B cell (primary cell): ENCODE measurements at regions not wholly inside any gene's neighbourhood (a gene's known extent, or its start where the extent isn't known, plus 50 kb on each side); places are given as distances from the start of the nearest gene placed in this dataset.

Source experiments
- ATAC-seq: fragments of 200-7000 bp; cut with Tn5 transposase; one replicate; pipeline ENCODE4 v1.10.0; 2021; ENCODE audit warnings: low read depth, mild to moderate bottlenecking, moderate number of reproducible peaks, moderate library complexity
- CTCF ChIA-PET: fragments of 350-600 bp; sonication (Branson Sonifier 250); formaldehyde crosslinking; loops from one replicate; lab custom pipeline; 2021; ENCODE audit warnings: antibody characterized with exemption, inconsistent platforms; lab: Charles Lee
- POLR2A ChIA-PET: fragments of 350-600 bp; sonication (Branson Sonifier 250); formaldehyde crosslinking; loops from one replicate; lab custom pipeline; 2021; ENCODE audit warnings: antibody characterized with exemption; lab: Charles Lee
- DNase-seq: peaks from one replicate; pipeline ENCODE4 v3.0.0; 2013
- H2AFZ ChIP-seq: 2 replicates; pipeline ENCODE4 v1.6.1; 2012; ENCODE audit warnings: mild to moderate bottlenecking, low read depth, low read length; ENCODE audit not compliant: insufficient read depth, poor library complexity, severe bottlenecking
- H3K27ac ChIP-seq, 2 donors: 1 replicate in 1 of 2; 2 replicates in 1 of 2; pipeline ENCODE4 v1.5.1; 2012 to 2013; ENCODE audit warnings: low read length in 2 of 2, mild to moderate bottlenecking in 2 of 2, moderate library complexity in 1 of 2
- H3K27me3 ChIP-seq, 4 experiments: fragments of 200-600 bp in 1 of 4; sonication (generic) in 1 of 4; replicated peaks in 1 of 4; 1 replicate in 2 of 4; 2 replicates in 2 of 4; pipeline versions ENCODE4 v1.6.1 to v1.7.0; 2013 to 2016; ENCODE audit warnings: low read length in 3 of 4, mild to moderate bottlenecking in 2 of 4, mixed read lengths in 1 of 4, moderate library complexity in 1 of 4; ENCODE audit not compliant: insufficient read depth in 4 of 4, control insufficient read depth in 3 of 4; ENCODE audit errors: control extremely low read depth in 1 of 4
- H3K36me3 ChIP-seq, 2 experiments: replicated peaks in 1 of 2; 1 replicate in 1 of 2; 2 replicates in 1 of 2; pipeline versions ENCODE4 v1.6.1 to v1.7.1; 2013; ENCODE audit warnings: low read length in 1 of 2; ENCODE audit not compliant: insufficient read depth in 2 of 2, control insufficient read depth in 1 of 2; ENCODE audit errors: control extremely low read depth in 1 of 2, extremely low read depth in 1 of 2
- H3K4me1 ChIP-seq, 2 donors: fragments of 200-600 bp in 1 of 2; sonication (generic) in 1 of 2; 1 replicate in 1 of 2; 2 replicates in 1 of 2; pipeline versions ENCODE4 v1.5.1 to v1.6.1; 2013 to 2017; ENCODE audit warnings: low read length in 2 of 2; ENCODE audit not compliant: control insufficient read depth in 2 of 2, insufficient read depth in 2 of 2
- H3K4me2 ChIP-seq: replicated peaks from 2 replicates; pipeline ENCODE3; 2012; ENCODE audit warnings: mild to moderate bottlenecking, low read depth, low read length; ENCODE audit not compliant: poor library complexity, severe bottlenecking
- H3K4me3 ChIP-seq, 5 experiments: fragments of 200-600 bp in 1 of 5; sonication (generic) in 1 of 5; 1 replicate in 3 of 5; 2 replicates in 2 of 5; pipeline versions ENCODE4 v1.5.1 to v1.7.0; 2011 to 2016; ENCODE audit warnings: low read length in 4 of 5, mild to moderate bottlenecking in 4 of 5, low read depth in 2 of 5, control low read depth in 1 of 5, moderate library complexity in 1 of 5; ENCODE audit not compliant: insufficient read depth in 1 of 5; ENCODE audit errors: control extremely low read depth in 1 of 5, extremely low read depth in 1 of 5
- H3K79me2 ChIP-seq: fragments of 200-600 bp; sonication (generic); one replicate; pipeline ENCODE4 v1.6.0; 2016; ENCODE audit warnings: low read length; ENCODE audit not compliant: control insufficient read depth, insufficient read depth
- H3K9ac ChIP-seq: fragments of 200-600 bp; sonication (generic); 2 replicates; pipeline ENCODE4 v1.6.1; 2017; ENCODE audit warnings: mild to moderate bottlenecking, low read length, moderate library complexity
- H3K9me3 ChIP-seq, 3 donors: one replicate each; pipeline versions ENCODE4 v1.6.1 to v1.7.1; 2013; ENCODE audit warnings: low read length in 2 of 3; ENCODE audit not compliant: control insufficient read depth in 2 of 3, insufficient read depth in 1 of 3; ENCODE audit errors: control extremely low read depth in 1 of 3
- H4K20me1 ChIP-seq: 2 replicates; pipeline ENCODE4 v1.6.0; 2012; ENCODE audit warnings: mild to moderate bottlenecking, low read length; ENCODE audit not compliant: insufficient read depth, control insufficient read depth, poor library complexity, severe bottlenecking
- H3K27ac Mint-ChIP-seq: one replicate; pipeline ENCODE4 v1.8.0; 2021; ENCODE audit warnings: mixed read lengths
- H3K27me3 Mint-ChIP-seq: one replicate; pipeline ENCODE4 v1.8.0; 2021; ENCODE audit warnings: mixed read lengths
- H3K4me1 Mint-ChIP-seq: one replicate; pipeline ENCODE4 v1.8.0; 2021; ENCODE audit warnings: mixed read lengths
- H3K4me3 Mint-ChIP-seq: one replicate; pipeline ENCODE4 v1.8.0; 2021; ENCODE audit warnings: mixed read lengths
- H3K9me3 Mint-ChIP-seq: one replicate; pipeline ENCODE4 v1.8.0; 2022; ENCODE audit warnings: mixed read lengths; ENCODE audit not compliant: insufficient read depth
- CTCF ChIP-seq: fragments of 200-600 bp; IDR thresholded peaks from one replicate; pipeline ENCODE4 v1.8.0; 2022; ENCODE audit warnings: antibody characterized with exemption, mild to moderate bottlenecking
- EZH2 ChIP-seq: IDR thresholded peaks from 2 replicates; pipeline ENCODE4 v1.6.1; 2012; ENCODE audit warnings: borderline replicate concordance, low read depth, mild to moderate bottlenecking, moderate library complexity, low read length; ENCODE audit not compliant: insufficient read depth, poor library complexity, severe bottlenecking
- WGBS: methylation state at CpG from one replicate; pipeline ENCODE4 v1.1.5; 2013; ENCODE audit warnings: missing lambda C conversion rate; ENCODE audit not compliant: insufficient coverage; 5-methylcytosine and 5-hydroxymethylcytosine counted together
- intact Hi-C: fragments of 100-400 bp; cut with micrococcal nuclease; formaldehyde crosslinking; loops from one replicate; pipeline ENCODE4 v1.10.0; 2022

GRCh38 chr14:38083039-38083438 lies 124.7 kb upstream of the SSTR1 start:
- H3K4me3 ChIP-seq: no peak overlapping the region
- no CpG with 5 or more reads among the region's 1 CpG for WGBS
- H3K9me3 ChIP-seq: no peaks in the 10 kb centered on the region
- H3K4me1 ChIP-seq: no peaks in the 10 kb centered on the region
- no peaks in the 10 kb centered on the region for H3K79me2 ChIP-seq
- no peaks in the 10 kb centered on the region for H4K20me1 ChIP-seq
- no peaks in the 10 kb centered on the region for H3K9me3 Mint-ChIP-seq
- POLR2A ChIA-PET: no interaction called here
- no peak overlapping the region for H3K9ac ChIP-seq
- no peak overlapping the region for H3K4me2 ChIP-seq
- H3K27me3 Mint-ChIP-seq: no peaks in the 10 kb centered on the region
- intact Hi-C loops: no loop called here
- H3K27ac ChIP-seq: no peak overlapping the region
- DNase-seq (no peak), ATAC-seq (no peak)
- no peaks in the 10 kb centered on the region for H3K27me3 ChIP-seq
- no peak overlapping the region for H3K27ac Mint-ChIP-seq
- H2AFZ ChIP-seq: no peak overlapping the region
- CTCF ChIA-PET: no interaction called here
- no peak overlapping the region for H3K4me3 Mint-ChIP-seq
- TF ChIP-seq CTCF (no peak), EZH2 (no peak)
- no peaks in the 10 kb centered on the region for H3K4me1 Mint-ChIP-seq
- no peaks in the 10 kb centered on the region for H3K36me3 ChIP-seq

DNA sequence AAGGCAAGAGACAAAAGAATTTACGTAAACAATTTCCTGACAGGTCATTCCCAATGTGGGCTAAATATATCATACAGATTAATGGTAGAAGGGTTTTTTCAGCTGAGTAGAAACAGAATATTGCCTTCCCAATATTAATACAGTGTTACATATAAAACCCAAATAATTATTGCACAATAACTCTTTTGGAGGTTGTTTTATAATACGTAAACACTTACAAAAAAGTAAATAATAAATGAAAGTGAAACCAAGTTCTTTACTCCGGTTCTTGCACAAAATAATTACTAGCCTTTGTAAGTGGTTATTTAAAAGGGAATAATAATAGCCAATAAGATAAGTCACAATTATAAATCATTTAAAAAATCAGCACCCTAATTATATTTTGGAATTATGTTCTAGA lies 118.6 kb upstream of the SSTR1 start:
- no peaks in the 10 kb centered on the region for H3K27me3 Mint-ChIP-seq
- no peaks in the 10 kb centered on the region for H3K4me1 ChIP-seq

More for the DNA sequence above, 118.6 kb upstream of the SSTR1 start:
- Histone ChIP-seq H3K4me2 (no peak overlapping the region), H2AFZ (no peak overlapping the region), H3K4me3 (peak overlapping the region in 2 of 5 experiments; percentile 6 to 28), H3K36me3 (no peaks in the 10 kb centered on the region), H3K9ac (no peak overlapping the region), H3K9me3 (peaks cover 0 to 7% (median 3%) of the 10 kb centered on the region in 3 donors), H3K79me2 (no peaks in the 10 kb centered on the region), H3K27me3 (no peaks in the 10 kb centered on the region), H3K27ac (no peak overlapping the region), H4K20me1 (no peaks in the 10 kb centered on the region)
- peaks cover 5% of the 10 kb centered on the region for H3K4me1 Mint-ChIP-seq
- WGBS: no CpG with 5 or more reads among the region's 3 CpGs
- DNase-seq (no peak), ATAC-seq (no peak)
- no peak overlapping the region for H3K27ac Mint-ChIP-seq
- intact Hi-C loops: no loop called here
- no peak for TF ChIP-seq EZH2
- no peak for TF ChIP-seq CTCF
- CTCF ChIA-PET: no interaction called here
- peaks cover 4% of the 10 kb centered on the region for H3K9me3 Mint-ChIP-seq
- H3K4me3 Mint-ChIP-seq: peak overlapping the region; percentile 46
- POLR2A ChIA-PET: no interaction called here
